ENCODE measurements at regions not wholly inside any gene's neighbourhood (a gene's known extent, or its start where the extent isn't known, plus 50 kb on each side); places are given as distances from the start of the nearest gene placed in this dataset.

- H3K27me3 ChIP-seq (ENCODE audit: insufficient read depth, poor library complexity, severe bottlenecking) = no peaks in the 10 kb centered on the region
- no peak overlapping the region for H3K27ac ChIP-seq (ENCODE audit: poor library complexity, severe bottlenecking)
- no peak overlapping the region for H3K4me3 ChIP-seq (ENCODE audit: severe bottlenecking)
- TF ChIP-seq, protein P1, sequence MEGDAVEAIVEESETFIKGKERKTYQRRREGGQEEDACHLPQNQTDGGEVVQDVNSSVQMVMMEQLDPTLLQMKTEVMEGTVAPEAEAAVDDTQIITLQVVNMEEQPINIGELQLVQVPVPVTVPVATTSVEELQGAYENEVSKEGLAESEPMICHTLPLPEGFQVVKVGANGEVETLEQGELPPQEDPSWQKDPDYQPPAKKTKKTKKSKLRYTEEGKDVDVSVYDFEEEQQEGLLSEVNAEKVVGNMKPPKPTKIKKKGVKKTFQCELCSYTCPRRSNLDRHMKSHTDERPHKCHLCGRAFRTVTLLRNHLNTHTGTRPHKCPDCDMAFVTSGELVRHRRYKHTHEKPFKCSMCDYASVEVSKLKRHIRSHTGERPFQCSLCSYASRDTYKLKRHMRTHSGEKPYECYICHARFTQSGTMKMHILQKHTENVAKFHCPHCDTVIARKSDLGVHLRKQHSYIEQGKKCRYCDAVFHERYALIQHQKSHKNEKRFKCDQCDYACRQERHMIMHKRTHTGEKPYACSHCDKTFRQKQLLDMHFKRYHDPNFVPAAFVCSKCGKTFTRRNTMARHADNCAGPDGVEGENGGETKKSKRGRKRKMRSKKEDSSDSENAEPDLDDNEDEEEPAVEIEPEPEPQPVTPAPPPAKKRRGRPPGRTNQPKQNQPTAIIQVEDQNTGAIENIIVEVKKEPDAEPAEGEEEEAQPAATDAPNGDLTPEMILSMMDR (IDR thresholded peaks at IDR 0.05; ENCODE audit: poor library complexity, severe bottlenecking) = no peak
- no peak for ATAC-seq (ENCODE audit: low read depth)
- no peaks in the 10 kb centered on the region for H3K36me3 ChIP-seq (ENCODE audit: low read depth)
- H3K9me3 ChIP-seq (ENCODE audit: severe bottlenecking) = no peaks in the 10 kb centered on the region
- no peak for DNase-seq (ENCODE audit: low spot score)
- H3K4me1 ChIP-seq (ENCODE audit: insufficient read depth, poor library complexity, severe bottlenecking) = no peaks in the 10 kb centered on the region
These were observed 397.6 kb upstream of the TMTC1 start for GRCh38 chr12:30181334-30181733.

GRCh38 chr12:30180602-30181001 is 396.9 kb upstream of the TMTC1 start:
- ATAC-seq (ENCODE audit: low read depth) (no peak), DNase-seq (ENCODE audit: low spot score) (no peak)
- H3K9me3 ChIP-seq (ENCODE audit: severe bottlenecking) = no peaks in the 10 kb centered on the region
- TF ChIP-seq, protein P1 (IDR thresholded peaks at IDR 0.05; ENCODE audit: poor library complexity, severe bottlenecking) = no peak
- no peak overlapping the region for H3K27ac ChIP-seq (ENCODE audit: poor library complexity, severe bottlenecking)
- H3K4me3 ChIP-seq (ENCODE audit: severe bottlenecking) = no peak overlapping the region
- H3K4me1 ChIP-seq (ENCODE audit: insufficient read depth, poor library complexity, severe bottlenecking) = no peaks in the 10 kb centered on the region
- H3K27me3 ChIP-seq (ENCODE audit: insufficient read depth, poor library complexity, severe bottlenecking) = no peaks in the 10 kb centered on the region
- H3K36me3 ChIP-seq (ENCODE audit: low read depth) = no peaks in the 10 kb centered on the region

GRCh38 chr12:30178916-30179315 is 395.2 kb upstream of the TMTC1 start:
- H3K9me3 ChIP-seq (ENCODE audit: severe bottlenecking) = no peaks in the 10 kb centered on the region
- H3K4me1 ChIP-seq (ENCODE audit: insufficient read depth, poor library complexity, severe bottlenecking) = no peaks in the 10 kb centered on the region
- no peaks in the 10 kb centered on the region for H3K36me3 ChIP-seq (ENCODE audit: low read depth)
- no peak for ATAC-seq (ENCODE audit: low read depth)
- no peak for DNase-seq (ENCODE audit: low spot score)
- TF ChIP-seq, protein P1 (IDR thresholded peaks at IDR 0.05; ENCODE audit: poor library complexity, severe bottlenecking) = no peak
- H3K27ac ChIP-seq (ENCODE audit: poor library complexity, severe bottlenecking) = no peak overlapping the region
- H3K4me3 ChIP-seq (ENCODE audit: severe bottlenecking) = no peak overlapping the region
- no peaks in the 10 kb centered on the region for H3K27me3 ChIP-seq (ENCODE audit: insufficient read depth, poor library complexity, severe bottlenecking)

DNA sequence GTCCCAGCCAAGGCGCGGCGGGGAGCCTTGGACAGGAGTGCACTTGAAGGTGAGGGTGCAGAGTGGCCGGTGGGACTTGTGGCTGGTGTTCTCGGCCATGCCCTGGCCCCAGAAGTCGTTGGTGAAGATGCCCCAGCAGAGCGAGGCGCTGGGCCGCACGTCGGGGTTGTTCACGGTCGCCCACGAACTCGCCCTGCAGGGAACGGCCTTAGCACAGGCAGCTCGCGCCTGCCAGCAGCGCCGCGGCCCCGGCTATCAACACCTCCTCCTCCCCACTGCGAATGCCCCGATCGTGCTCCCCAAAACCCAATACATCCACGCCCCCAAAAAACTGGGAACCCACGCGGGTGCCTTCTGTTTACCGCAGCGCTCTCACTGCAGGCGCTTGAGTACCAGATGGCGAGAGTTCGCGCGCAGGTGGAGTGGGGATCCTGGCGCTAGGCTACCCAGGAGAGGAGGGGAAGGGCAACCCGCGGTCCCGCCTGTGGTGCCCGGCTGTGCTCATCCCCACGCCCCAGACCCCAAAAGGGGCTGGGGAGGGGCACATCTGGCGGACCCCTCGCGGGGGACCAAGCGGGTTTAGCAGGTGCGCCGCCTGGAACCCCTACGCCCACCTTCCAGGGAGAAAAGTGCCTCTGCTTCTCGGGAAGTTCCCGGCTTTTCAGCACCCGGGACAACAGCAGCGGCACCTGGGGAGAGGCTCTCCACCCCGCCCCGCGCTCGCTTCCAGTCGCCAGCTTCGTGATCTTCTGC is 386.3 kb upstream of the TMTC1 start:
- Histone ChIP-seq H3K27me3 (ENCODE audit: insufficient read depth, poor library complexity, severe bottlenecking) (no peaks in the 10 kb centered on the region), H3K27ac (ENCODE audit: poor library complexity, severe bottlenecking) (no peak overlapping the region), H3K4me3 (ENCODE audit: severe bottlenecking) (no peak overlapping the region), H3K9me3 (ENCODE audit: severe bottlenecking) (no peaks in the 10 kb centered on the region), H3K4me1 (ENCODE audit: insufficient read depth, poor library complexity, severe bottlenecking) (no peaks in the 10 kb centered on the region), H3K36me3 (ENCODE audit: low read depth) (no peaks in the 10 kb centered on the region)
- TF ChIP-seq, protein P1 (IDR thresholded peaks at IDR 0.05; ENCODE audit: poor library complexity, severe bottlenecking) = no peak
- ATAC-seq (ENCODE audit: low read depth) = no peak
- no peak for DNase-seq (ENCODE audit: low spot score)

Measured in RWPE2 (cell line).